ENCODE measurements at regions not wholly inside any gene's neighbourhood (a gene's known extent, or its start where the extent isn't known, plus 50 kb on each side); places are given as distances from the start of the nearest gene placed in this dataset.

DNA sequence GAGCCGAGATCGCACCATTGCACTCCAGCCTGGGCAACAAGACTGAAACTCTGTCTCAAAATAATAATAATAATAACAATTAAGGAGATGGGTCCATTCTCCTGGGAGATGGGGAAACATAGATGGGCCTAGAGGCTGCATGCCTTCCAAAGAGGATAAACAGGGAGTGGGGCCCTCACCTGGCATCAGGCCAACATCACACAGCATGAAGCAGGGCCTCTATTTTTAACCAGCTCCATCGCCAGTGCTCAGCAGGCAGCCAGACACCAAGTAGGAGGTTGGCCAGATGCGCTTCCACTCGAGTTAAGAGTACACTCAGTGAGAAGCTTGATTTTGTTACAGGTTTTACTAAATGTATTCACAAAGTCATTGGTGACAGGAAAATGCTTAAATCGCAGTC, 352.0 kb downstream of the RRAGC start:
- Histone ChIP-seq H2BK5ac (ENCODE audit: insufficient read length, low read length) (no peak overlapping the region), H3K79me1 (ENCODE audit: insufficient read depth, low read depth, low read length, poor library complexity, severe bottlenecking) (no peaks in the 10 kb centered on the region), H3K18ac (ENCODE audit: insufficient read length, low read depth, low read length) (no peak overlapping the region), H2BK20ac (ENCODE audit: low read depth, low read length, poor library complexity, severe bottlenecking) (no peak overlapping the region), H3T11ph (ENCODE audit: low read length) (no peak overlapping the region), H3K79me2 (ENCODE audit: insufficient read depth, low read length) (no peaks in the 10 kb centered on the region), H2BK12ac (ENCODE audit: insufficient read length, low read depth, low read length) (no peak overlapping the region), H2AK5ac (ENCODE audit: insufficient read length, low read length) (no peak overlapping the region), H3K4me1 (ENCODE audit: insufficient read depth, low read length) (peaks cover 3% of the 10 kb centered on the region; the same call in 1 of the 2 replicates), H3K9ac (ENCODE audit: extremely low read depth, insufficient read length, low read length) (no peak overlapping the region), H3K14ac (ENCODE audit: insufficient read depth, low read length) (no peak overlapping the region), H4K20me1 (ENCODE audit: control insufficient read depth, insufficient read depth, insufficient read length) (no peaks in the 10 kb centered on the region), H3K4me2 (ENCODE audit: insufficient read depth, insufficient read length, low read length) (no peak overlapping the region), H3K9me3 (ENCODE audit: control insufficient read depth, low read depth, low read length) (no peaks in the 10 kb centered on the region), H2BK120ac (ENCODE audit: low read depth, low read length, poor library complexity, severe bottlenecking) (no peak overlapping the region), H2AFZ (ENCODE audit: low read length) (no peak overlapping the region), H2BK15ac (ENCODE audit: low read depth, low read length) (no peak overlapping the region), H3K23ac (ENCODE audit: insufficient read length, low read depth, low read length) (no peak overlapping the region), H3K23me2 (ENCODE audit: insufficient read length, low read depth, low read length, poor library complexity, severe bottlenecking) (no peaks in the 10 kb centered on the region), H3K27ac (ENCODE audit: insufficient read length, low read depth, low read length) (no peak overlapping the region), H4K5ac (ENCODE audit: insufficient read length, low read depth, low read length) (no peak overlapping the region), H4K8ac (replicated peaks; ENCODE audit: insufficient read length, low read depth, low read length) (no peak overlapping the region), H4K91ac (ENCODE audit: insufficient read length, low read depth, low read length) (no peak overlapping the region), H3K4ac (ENCODE audit: low read depth, low read length) (no peak overlapping the region), H3K56ac (ENCODE audit: insufficient read length, low read depth, low read length) (no peak overlapping the region), H3K27me3 (ENCODE audit: insufficient read depth, low read length) (no peaks in the 10 kb centered on the region; the same call in 1 of the 2 replicates)
- Mint-ChIP-seq H3K9me3 (no peaks in the 10 kb centered on the region), H3K27ac (no peak overlapping the region), H3K4me3 (no peak overlapping the region), H3K4me1 (peaks cover 33 to 34% of the 10 kb centered on the region in 2 experiments), H3K36me3 (ENCODE audit: insufficient read depth in 1 of 3, low read depth in 3 of 3) (no peaks in the 10 kb centered on the region), H3K27me3 (ENCODE audit: low read depth) (peaks cover 12% of the 10 kb centered on the region)
- TF ChIP-seq, protein P1, sequence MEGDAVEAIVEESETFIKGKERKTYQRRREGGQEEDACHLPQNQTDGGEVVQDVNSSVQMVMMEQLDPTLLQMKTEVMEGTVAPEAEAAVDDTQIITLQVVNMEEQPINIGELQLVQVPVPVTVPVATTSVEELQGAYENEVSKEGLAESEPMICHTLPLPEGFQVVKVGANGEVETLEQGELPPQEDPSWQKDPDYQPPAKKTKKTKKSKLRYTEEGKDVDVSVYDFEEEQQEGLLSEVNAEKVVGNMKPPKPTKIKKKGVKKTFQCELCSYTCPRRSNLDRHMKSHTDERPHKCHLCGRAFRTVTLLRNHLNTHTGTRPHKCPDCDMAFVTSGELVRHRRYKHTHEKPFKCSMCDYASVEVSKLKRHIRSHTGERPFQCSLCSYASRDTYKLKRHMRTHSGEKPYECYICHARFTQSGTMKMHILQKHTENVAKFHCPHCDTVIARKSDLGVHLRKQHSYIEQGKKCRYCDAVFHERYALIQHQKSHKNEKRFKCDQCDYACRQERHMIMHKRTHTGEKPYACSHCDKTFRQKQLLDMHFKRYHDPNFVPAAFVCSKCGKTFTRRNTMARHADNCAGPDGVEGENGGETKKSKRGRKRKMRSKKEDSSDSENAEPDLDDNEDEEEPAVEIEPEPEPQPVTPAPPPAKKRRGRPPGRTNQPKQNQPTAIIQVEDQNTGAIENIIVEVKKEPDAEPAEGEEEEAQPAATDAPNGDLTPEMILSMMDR (conservative IDR thresholded peaks at IDR 0.05): no peak
- no CpG with 5 or more reads among the region's 6 CpGs for WGBS (ENCODE audit: extremely low coverage, insufficient read length, low lambda C conversion rate)
- no peak for DNase-seq

All from H9 (cell line).